HFFc6 (cell line): ENCODE measurements at regions not wholly inside any gene's neighbourhood (a gene's known extent, or its start where the extent isn't known, plus 50 kb on each side); places are given as distances from the start of the nearest gene placed in this dataset.
"Not testable (repeated sequence)": the region's sequence is repeated elsewhere in the genome, so short reads cannot be mapped to it uniquely, and the experiment has no call there.

Source experiments
- DNase-seq: peaks from one replicate; pipeline ENCODE4 v3.0.0-alpha.2; 2018
- H3K27ac Mint-ChIP-seq: 2 replicates; pipeline ENCODE4 v1.8.0; 2020; ENCODE audit warnings: mild to moderate bottlenecking, mixed read lengths
- H3K27me3 Mint-ChIP-seq: 2 replicates; pipeline ENCODE4 v1.8.0; 2021; ENCODE audit warnings: mild to moderate bottlenecking, moderate library complexity, mixed read lengths; ENCODE audit not compliant: insufficient read depth
- H3K36me3 Mint-ChIP-seq: 2 replicates; pipeline ENCODE4 v1.8.0; 2021; ENCODE audit warnings: low read depth, mixed read lengths
- H3K4me1 Mint-ChIP-seq: 2 replicates; pipeline ENCODE4 v1.8.0; 2020; ENCODE audit warnings: low read depth, mixed read lengths
- H3K4me3 Mint-ChIP-seq: 2 replicates; pipeline ENCODE4 v1.8.0; 2020; ENCODE audit warnings: mild to moderate bottlenecking, moderate library complexity, mixed read lengths
- H3K9me3 Mint-ChIP-seq: 2 replicates; pipeline ENCODE4 v1.8.0; 2020; ENCODE audit warnings: mild to moderate bottlenecking, mixed read lengths
- TF ChIP-seq, protein P1 (sequence below): fragments of 200-600 bp; sonication (generic); IDR thresholded peaks from 2 replicates; pipeline ENCODE4 v1.5.0; 2021; ENCODE audit warnings: antibody characterized with exemption, mild to moderate bottlenecking

- no peak overlapping the region for H3K27ac Mint-ChIP-seq
- no peak for DNase-seq
These were observed 110.2 kb upstream of the DAPK1 start for GRCh38 chr9:87387351-87388011.

DNA sequence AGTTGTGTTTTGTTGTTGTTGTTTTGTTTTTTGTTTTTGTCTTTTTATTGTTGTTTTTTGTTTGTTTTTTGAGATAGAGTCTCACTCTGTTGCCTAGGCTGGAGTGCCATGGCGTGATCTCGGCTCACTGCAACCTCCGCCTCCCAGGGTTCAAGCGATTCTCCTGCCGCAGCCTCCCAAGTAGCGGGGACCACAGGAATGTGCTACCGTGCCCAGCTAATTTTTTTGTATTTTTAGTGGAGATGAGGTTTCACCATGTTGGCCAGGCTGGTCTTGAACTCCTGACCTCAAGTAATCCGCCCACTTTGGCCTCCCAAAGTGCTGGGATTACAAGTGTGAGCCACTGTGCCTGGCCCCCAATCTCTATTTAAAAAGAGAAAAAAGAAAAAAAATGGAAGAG, 109.0 kb upstream of the DAPK1 start:
- not testable (repeated sequence) for H3K9me3 Mint-ChIP-seq, DNase-seq, H3K4me1 Mint-ChIP-seq, H3K36me3 Mint-ChIP-seq, H3K27ac Mint-ChIP-seq, H3K4me3 Mint-ChIP-seq
- peaks cover 13% of the 10 kb centered on the region for H3K27me3 Mint-ChIP-seq

More at GRCh38 chr9:87387351-87388011, 110.2 kb upstream of the DAPK1 start:
- H3K27me3 Mint-ChIP-seq: peaks cover 13% of the 10 kb centered on the region
- no peaks in the 10 kb centered on the region for H3K9me3 Mint-ChIP-seq
- peaks cover 5% of the 10 kb centered on the region; the same call in 1 of the 2 replicates for H3K36me3 Mint-ChIP-seq
- TF ChIP-seq, protein P1, sequence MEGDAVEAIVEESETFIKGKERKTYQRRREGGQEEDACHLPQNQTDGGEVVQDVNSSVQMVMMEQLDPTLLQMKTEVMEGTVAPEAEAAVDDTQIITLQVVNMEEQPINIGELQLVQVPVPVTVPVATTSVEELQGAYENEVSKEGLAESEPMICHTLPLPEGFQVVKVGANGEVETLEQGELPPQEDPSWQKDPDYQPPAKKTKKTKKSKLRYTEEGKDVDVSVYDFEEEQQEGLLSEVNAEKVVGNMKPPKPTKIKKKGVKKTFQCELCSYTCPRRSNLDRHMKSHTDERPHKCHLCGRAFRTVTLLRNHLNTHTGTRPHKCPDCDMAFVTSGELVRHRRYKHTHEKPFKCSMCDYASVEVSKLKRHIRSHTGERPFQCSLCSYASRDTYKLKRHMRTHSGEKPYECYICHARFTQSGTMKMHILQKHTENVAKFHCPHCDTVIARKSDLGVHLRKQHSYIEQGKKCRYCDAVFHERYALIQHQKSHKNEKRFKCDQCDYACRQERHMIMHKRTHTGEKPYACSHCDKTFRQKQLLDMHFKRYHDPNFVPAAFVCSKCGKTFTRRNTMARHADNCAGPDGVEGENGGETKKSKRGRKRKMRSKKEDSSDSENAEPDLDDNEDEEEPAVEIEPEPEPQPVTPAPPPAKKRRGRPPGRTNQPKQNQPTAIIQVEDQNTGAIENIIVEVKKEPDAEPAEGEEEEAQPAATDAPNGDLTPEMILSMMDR: no peak
- peaks cover 5% of the 10 kb centered on the region; the same call in 1 of the 2 replicates for H3K4me1 Mint-ChIP-seq
- no peak overlapping the region for H3K4me3 Mint-ChIP-seq

DNA sequence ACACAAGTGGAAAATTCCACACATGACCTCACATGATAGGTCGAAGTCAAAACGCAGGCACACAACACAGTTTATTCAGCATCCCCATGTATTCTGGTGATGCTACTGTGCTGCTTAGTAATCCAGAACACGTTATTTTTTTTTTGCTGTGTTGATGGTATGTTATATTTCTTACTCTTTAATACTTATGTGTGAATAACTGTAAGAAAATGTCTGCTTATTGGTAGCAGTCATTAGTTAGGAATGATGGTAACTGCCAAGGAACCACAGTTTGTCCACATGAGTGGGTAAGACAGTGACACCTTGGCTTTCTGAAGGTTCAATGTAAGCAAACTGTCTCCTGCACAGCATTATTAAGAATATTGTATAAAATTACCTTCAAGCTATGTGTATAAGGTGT, 107.7 kb upstream of the DAPK1 start:
- Mint-ChIP-seq H3K4me3 (no peak overlapping the region), H3K4me1 (no peaks in the 10 kb centered on the region), H3K27ac (no peak overlapping the region), H3K9me3 (no peaks in the 10 kb centered on the region), H3K27me3 (peaks cover 13% of the 10 kb centered on the region; the same call in 1 of the 2 replicates), H3K36me3 (peaks cover 5% of the 10 kb centered on the region; the same call in 1 of the 2 replicates)
- peak; percentile 1 for DNase-seq
- TF ChIP-seq, protein P1: no peak

- DNase-seq: no peak
- peaks cover 13% of the 10 kb centered on the region; the same call in 1 of the 2 replicates for H3K27me3 Mint-ChIP-seq
- TF ChIP-seq, protein P1: no peak
- H3K27ac Mint-ChIP-seq: no peak overlapping the region
- H3K4me1 Mint-ChIP-seq: no peaks in the 10 kb centered on the region
- no peak overlapping the region for H3K4me3 Mint-ChIP-seq
- peaks cover 5% of the 10 kb centered on the region; the same call in 1 of the 2 replicates for H3K36me3 Mint-ChIP-seq
- H3K9me3 Mint-ChIP-seq: no peaks in the 10 kb centered on the region
These were observed 107.3 kb upstream of the DAPK1 start for GRCh38 chr9:87390361-87390760.

DNA sequence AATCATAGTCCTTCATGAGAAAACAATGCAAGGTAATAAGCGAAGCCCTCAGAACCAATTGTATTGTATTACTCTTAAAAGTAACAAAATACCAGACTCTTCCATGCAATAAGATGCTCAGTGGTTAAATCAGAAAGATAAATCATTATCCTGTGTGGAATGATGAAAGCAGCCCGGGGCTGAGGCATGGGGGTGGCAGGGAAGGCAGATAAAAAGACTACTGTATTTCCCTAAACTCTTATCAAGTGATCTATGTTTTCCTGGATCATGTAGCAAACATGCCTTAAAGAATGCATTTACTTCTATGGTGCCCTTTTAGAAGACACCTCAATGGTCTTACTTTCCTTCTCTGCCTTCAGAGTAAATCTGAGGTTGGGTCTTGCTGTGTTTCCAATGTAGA, 105.6 kb upstream of the DAPK1 start:
- TF ChIP-seq, protein P1: no peak
- Mint-ChIP-seq H3K4me1 (no peaks in the 10 kb centered on the region), H3K4me3 (no peak overlapping the region), H3K9me3 (no peaks in the 10 kb centered on the region), H3K27me3 (peaks cover 9% of the 10 kb centered on the region; the same call in 1 of the 2 replicates), H3K27ac (no peak overlapping the region), H3K36me3 (no peaks in the 10 kb centered on the region)
- no peak for DNase-seq

DNA sequence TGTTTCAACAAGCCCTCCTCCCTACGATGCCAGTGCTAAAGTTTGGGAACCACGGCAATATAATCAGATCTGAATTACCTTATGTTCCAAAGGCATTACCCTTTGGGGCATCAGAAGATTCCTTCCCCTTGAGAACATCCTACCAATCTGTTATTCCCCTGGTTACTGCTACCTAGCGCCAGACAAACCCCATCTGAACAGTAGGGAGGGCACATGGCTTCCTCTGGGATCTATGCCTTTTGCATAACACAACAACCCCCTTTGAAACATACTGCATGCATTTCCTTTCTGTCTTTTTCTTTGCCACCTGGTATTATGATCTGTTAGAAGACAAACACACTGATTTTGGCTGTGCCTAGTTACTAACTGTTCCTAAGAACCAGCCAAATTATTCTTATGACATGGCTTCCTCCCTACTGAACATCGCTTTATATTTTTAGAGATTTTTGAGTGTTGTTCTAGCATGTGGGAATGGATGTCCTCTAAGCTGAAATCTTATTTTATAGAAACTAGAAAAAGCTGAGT, 103.9 kb upstream of the DAPK1 start:
- DNase-seq: no peak
- no peaks in the 10 kb centered on the region for H3K9me3 Mint-ChIP-seq
- H3K36me3 Mint-ChIP-seq: no peaks in the 10 kb centered on the region
- TF ChIP-seq, protein P1: no peak
- no peaks in the 10 kb centered on the region for H3K4me1 Mint-ChIP-seq
- no peak overlapping the region for H3K4me3 Mint-ChIP-seq
- no peak overlapping the region for H3K27ac Mint-ChIP-seq
- H3K27me3 Mint-ChIP-seq: peaks cover 3% of the 10 kb centered on the region; the same call in 1 of the 2 replicates
